Urinary bladder (tissue), 3 donors: ENCODE measurements at regions not wholly inside any gene's neighbourhood (a gene's known extent, or its start where the extent isn't known, plus 50 kb on each side); places are given as distances from the start of the nearest gene placed in this dataset.

Experiments
- DNase-seq: peaks from one replicate; pipeline ENCODE4 v3.0.0-alpha.2; 2015; ENCODE audit errors: extremely low spot score
- H3K27ac ChIP-seq: one replicate; pipeline ENCODE4 v1.5.1; 2013; ENCODE audit warnings: low read depth, mild to moderate bottlenecking, moderate library complexity
- H3K36me3 ChIP-seq: one replicate; pipeline ENCODE4 v1.6.1; 2013; ENCODE audit warnings: mild to moderate bottlenecking, moderate library complexity; ENCODE audit not compliant: insufficient read depth
- H3K4me1 ChIP-seq: one replicate; pipeline ENCODE4 v1.6.1; 2013; ENCODE audit warnings: mild to moderate bottlenecking, moderate library complexity; ENCODE audit not compliant: insufficient read depth
- H3K4me3 ChIP-seq: one replicate; pipeline ENCODE4 v1.5.1; 2013; ENCODE audit warnings: low read depth, low read length
- WGBS: extraction: QIAGEN DNeasy Blood & Tissue Kit; methylation state at CpG from one replicate; pipeline ENCODE4 v1.1.7; 2013; 5-methylcytosine and 5-hydroxymethylcytosine counted together
- donor health status: healthy with polysubstance abuse.
- donor health status: healthy.

- Histone ChIP-seq H3K4me1 (no peaks in the 10 kb centered on the region), H3K27ac (no peak overlapping the region), H3K4me3 (no peak overlapping the region), H3K36me3 (no peaks in the 10 kb centered on the region)
- WGBS: 54% methylated on average over 7 of the region's 7 CpGs
- no peak for DNase-seq
These were observed 589.6 kb downstream of the PDCD6IP start for GRCh38 chr3:34387826-34388564.

GRCh38 chr3:34388830-34389229 lies 590.4 kb downstream of the PDCD6IP start:
- 38% methylated on average over 2 of the region's 2 CpGs for WGBS
- Histone ChIP-seq H3K4me3 (no peak overlapping the region), H3K4me1 (no peaks in the 10 kb centered on the region), H3K36me3 (no peaks in the 10 kb centered on the region), H3K27ac (no peak overlapping the region)
- no peak for DNase-seq

- no peak overlapping the region for H3K4me3 ChIP-seq
- no peak for DNase-seq
- no peaks in the 10 kb centered on the region for H3K4me1 ChIP-seq
- H3K36me3 ChIP-seq: no peaks in the 10 kb centered on the region
- WGBS: 89% methylated on average over 2 of the region's 2 CpGs
- no peak overlapping the region for H3K27ac ChIP-seq
These were observed 596.7 kb downstream of the PDCD6IP start for GRCh38 chr3:34394978-34395748.

- DNase-seq: no peak
- no peaks in the 10 kb centered on the region for H3K4me1 ChIP-seq
- no peak overlapping the region for H3K27ac ChIP-seq
- WGBS: 51% methylated on average over 1 of the region's 1 CpG
- H3K36me3 ChIP-seq: no peaks in the 10 kb centered on the region
- H3K4me3 ChIP-seq: no peak overlapping the region
These were observed 597.9 kb downstream of the PDCD6IP start for GRCh38 chr3:34396288-34396687.

GRCh38 chr3:34396956-34397355 lies 598.5 kb downstream of the PDCD6IP start:
- no peak for DNase-seq

GRCh38 chr3:34399401-34399800 lies 601.0 kb downstream of the PDCD6IP start:
- DNase-seq: no peak
- WGBS: 60% methylated on average over 1 of the region's 1 CpG

More at GRCh38 chr3:34396956-34397355, 598.5 kb downstream of the PDCD6IP start:
- Histone ChIP-seq H3K4me3 (no peak overlapping the region), H3K4me1 (no peaks in the 10 kb centered on the region), H3K27ac (no peak overlapping the region), H3K36me3 (no peaks in the 10 kb centered on the region)

GRCh38 chr3:34405159-34405558 lies 606.7 kb downstream of the PDCD6IP start:
- Histone ChIP-seq H3K4me3 (no peak overlapping the region), H3K4me1 (no peaks in the 10 kb centered on the region), H3K36me3 (no peaks in the 10 kb centered on the region), H3K27ac (no peak overlapping the region)
- WGBS: 58% methylated on average over 1 of the region's 1 CpG
- DNase-seq: no peak

More at GRCh38 chr3:34399401-34399800, 601.0 kb downstream of the PDCD6IP start:
- Histone ChIP-seq H3K4me1 (no peaks in the 10 kb centered on the region), H3K4me3 (no peak overlapping the region), H3K36me3 (no peaks in the 10 kb centered on the region), H3K27ac (no peak overlapping the region)

- Histone ChIP-seq H3K4me1 (no peaks in the 10 kb centered on the region), H3K4me3 (no peak overlapping the region), H3K27ac (no peak overlapping the region), H3K36me3 (no peaks in the 10 kb centered on the region)
- DNase-seq: no peak
- 44% methylated on average over 1 of the region's 1 CpG for WGBS
These were observed 608.9 kb downstream of the PDCD6IP start for GRCh38 chr3:34407281-34407680.

- no peaks in the 10 kb centered on the region for H3K4me1 ChIP-seq
- H3K36me3 ChIP-seq: no peaks in the 10 kb centered on the region
- DNase-seq: no peak
- WGBS: 89% methylated on average over 3 of the region's 3 CpGs
- no peak overlapping the region for H3K27ac ChIP-seq
- no peak overlapping the region for H3K4me3 ChIP-seq
These were observed 609.7 kb downstream of the PDCD6IP start for GRCh38 chr3:34408088-34408487.

- 73% methylated on average over 1 of the region's 1 CpG for WGBS
- Histone ChIP-seq H3K4me3 (no peak overlapping the region), H3K27ac (no peak overlapping the region), H3K36me3 (no peaks in the 10 kb centered on the region), H3K4me1 (no peaks in the 10 kb centered on the region)
- no peak for DNase-seq
These were observed 613.2 kb downstream of the PDCD6IP start for GRCh38 chr3:34411596-34411995.

GRCh38 chr3:34419801-34420200 lies 621.4 kb downstream of the PDCD6IP start:
- no peaks in the 10 kb centered on the region for H3K36me3 ChIP-seq
- H3K4me1 ChIP-seq: no peaks in the 10 kb centered on the region
- 39% methylated on average over 1 of the region's 1 CpG for WGBS
- H3K4me3 ChIP-seq: no peak overlapping the region
- no peak overlapping the region for H3K27ac ChIP-seq
- no peak for DNase-seq

GRCh38 chr3:34421762-34422161 lies 623.3 kb downstream of the PDCD6IP start:
- Histone ChIP-seq H3K27ac (no peak overlapping the region), H3K36me3 (no peaks in the 10 kb centered on the region), H3K4me3 (no peak overlapping the region), H3K4me1 (no peaks in the 10 kb centered on the region)
- WGBS: 80% methylated on average over 2 of the region's 2 CpGs
- no peak for DNase-seq

- Histone ChIP-seq H3K27ac (no peak overlapping the region), H3K4me1 (no peaks in the 10 kb centered on the region), H3K4me3 (no peak overlapping the region), H3K36me3 (no peaks in the 10 kb centered on the region)
- no peak for DNase-seq
- 78% methylated on average over 2 of the region's 2 CpGs for WGBS
These were observed 641.4 kb downstream of the PDCD6IP start for GRCh38 chr3:34439796-34440195.

GRCh38 chr3:34444137-34444536 lies 645.7 kb downstream of the PDCD6IP start:
- Histone ChIP-seq H3K36me3 (no peaks in the 10 kb centered on the region), H3K4me3 (no peak overlapping the region), H3K4me1 (no peaks in the 10 kb centered on the region), H3K27ac (no peak overlapping the region)
- no peak for DNase-seq
